Epithelial cell of esophagus (primary cell): ENCODE measurements at regions not wholly inside any gene's neighbourhood (a gene's known extent, or its start where the extent isn't known, plus 50 kb on each side); places are given as distances from the start of the nearest gene placed in this dataset.

Source experiments
- DNase-seq: peaks from one replicate; pipeline ENCODE4 v3.0.0; 2010; ENCODE audit warnings: low read depth
- H3K4me3 ChIP-seq: 2 replicates; pipeline ENCODE4 v1.5.1; 2011; ENCODE audit warnings: mild to moderate bottlenecking, low read length, control low read depth
- TF ChIP-seq, protein P1 (sequence below): IDR thresholded peaks from 2 replicates; pipeline ENCODE4 v1.5.1; 2011; ENCODE audit warnings: low read depth, mild to moderate bottlenecking, low read length, control low read depth, inconsistent platforms; ENCODE audit not compliant: insufficient read depth; ENCODE audit errors: missing control alignments

DNA sequence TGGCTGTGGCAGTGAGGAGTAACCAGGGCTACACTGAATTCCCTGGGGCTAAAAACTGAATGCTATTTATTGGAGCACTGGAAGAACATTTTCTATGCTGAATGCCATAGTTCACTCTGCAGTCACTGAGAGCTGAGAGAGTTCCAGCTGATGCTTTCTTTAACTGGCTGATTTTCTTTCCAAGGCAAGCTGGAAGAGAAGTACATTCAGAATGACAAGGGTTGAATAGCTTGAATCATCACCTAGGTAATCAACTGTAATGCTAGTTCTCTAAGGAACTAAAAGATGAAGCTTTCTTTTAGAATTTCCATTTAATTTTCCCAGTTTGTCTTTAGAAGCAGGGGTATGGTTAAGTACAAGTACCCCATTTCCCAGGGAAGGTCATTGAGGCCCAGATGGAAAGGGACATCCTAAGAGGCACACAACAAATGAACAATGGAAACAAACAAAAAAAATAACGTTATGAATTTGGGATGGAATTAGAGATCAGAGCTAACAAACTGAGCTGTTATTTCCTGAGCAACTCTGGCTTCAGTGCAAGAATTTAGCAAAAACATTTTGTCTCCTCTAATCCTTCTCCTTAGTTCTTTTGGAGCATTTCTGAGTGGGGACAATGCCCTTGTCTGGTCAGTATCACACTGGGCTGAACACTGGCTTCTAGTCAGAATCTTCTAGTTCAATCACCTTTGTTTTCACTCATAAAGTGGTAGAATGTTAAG, 132.8 kb upstream of the REG3A start:
- TF ChIP-seq, protein P1, sequence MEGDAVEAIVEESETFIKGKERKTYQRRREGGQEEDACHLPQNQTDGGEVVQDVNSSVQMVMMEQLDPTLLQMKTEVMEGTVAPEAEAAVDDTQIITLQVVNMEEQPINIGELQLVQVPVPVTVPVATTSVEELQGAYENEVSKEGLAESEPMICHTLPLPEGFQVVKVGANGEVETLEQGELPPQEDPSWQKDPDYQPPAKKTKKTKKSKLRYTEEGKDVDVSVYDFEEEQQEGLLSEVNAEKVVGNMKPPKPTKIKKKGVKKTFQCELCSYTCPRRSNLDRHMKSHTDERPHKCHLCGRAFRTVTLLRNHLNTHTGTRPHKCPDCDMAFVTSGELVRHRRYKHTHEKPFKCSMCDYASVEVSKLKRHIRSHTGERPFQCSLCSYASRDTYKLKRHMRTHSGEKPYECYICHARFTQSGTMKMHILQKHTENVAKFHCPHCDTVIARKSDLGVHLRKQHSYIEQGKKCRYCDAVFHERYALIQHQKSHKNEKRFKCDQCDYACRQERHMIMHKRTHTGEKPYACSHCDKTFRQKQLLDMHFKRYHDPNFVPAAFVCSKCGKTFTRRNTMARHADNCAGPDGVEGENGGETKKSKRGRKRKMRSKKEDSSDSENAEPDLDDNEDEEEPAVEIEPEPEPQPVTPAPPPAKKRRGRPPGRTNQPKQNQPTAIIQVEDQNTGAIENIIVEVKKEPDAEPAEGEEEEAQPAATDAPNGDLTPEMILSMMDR, result no peak
- DNase-seq, result no peak
- no peak overlapping the region for H3K4me3 ChIP-seq

DNA sequence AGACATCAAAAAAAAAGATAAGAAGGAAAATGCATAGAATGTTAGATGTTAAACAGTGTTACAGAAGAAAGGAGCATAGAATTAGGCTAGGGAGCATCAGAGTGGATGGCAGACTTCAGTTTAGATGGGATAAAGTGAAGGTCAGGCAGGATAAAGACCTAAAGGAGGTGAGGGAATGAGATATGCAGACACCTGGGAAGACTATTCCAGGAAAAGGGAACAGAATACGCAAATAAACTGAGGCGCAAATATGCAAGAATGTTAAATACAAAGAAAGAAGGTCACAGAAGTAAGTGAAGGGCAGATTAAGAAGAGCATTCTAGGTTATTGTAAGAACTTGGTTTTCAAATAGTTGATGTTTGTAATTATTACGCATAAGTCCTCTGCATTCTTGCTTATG, 116.3 kb upstream of the REG3A start:
- TF ChIP-seq, protein P1, result no peak

DNA sequence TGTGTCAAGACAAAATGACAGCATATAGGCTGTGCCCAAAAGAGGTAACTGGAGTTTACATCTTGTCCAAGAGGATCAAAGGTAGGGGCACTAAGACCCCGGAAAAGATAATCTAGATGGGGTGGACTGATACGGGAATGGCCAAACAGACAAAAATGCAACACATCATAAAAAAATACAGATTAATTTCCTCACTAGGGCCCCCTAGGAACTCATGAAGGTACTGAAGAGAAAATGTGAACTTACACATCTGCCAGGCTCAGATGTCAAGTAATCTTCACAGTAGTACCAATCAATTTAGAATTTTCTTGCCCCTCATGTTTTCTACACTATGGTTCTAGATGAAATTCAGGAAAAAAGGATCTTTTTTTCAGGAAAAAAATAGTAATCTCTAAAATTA, 115.6 kb upstream of the REG3A start:
- TF ChIP-seq, protein P1, result no peak
- no peak overlapping the region for H3K4me3 ChIP-seq
- DNase-seq, result no peak

More for the DNA sequence above, 116.3 kb upstream of the REG3A start:
- no peak for DNase-seq
- no peak overlapping the region for H3K4me3 ChIP-seq

DNA sequence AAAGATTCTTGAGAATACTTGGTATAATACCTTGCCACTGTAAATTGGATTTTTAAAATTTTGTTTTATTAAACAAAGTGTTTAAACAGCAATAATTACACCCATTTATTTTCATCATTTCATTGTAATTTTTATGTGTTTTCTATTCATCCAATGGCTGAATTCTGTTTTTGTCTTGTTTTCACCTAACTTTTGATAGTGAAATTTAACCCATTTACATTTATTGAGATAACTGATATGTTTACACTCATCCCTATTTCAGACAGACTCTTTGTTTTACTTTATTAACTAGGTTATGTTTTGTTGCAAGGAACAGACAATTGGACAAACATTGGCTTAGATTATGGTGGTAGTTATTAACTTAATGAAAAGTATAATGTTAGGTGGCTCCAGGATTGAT, 113.1 kb upstream of the REG3A start:
- TF ChIP-seq, protein P1, result no peak
- no peak overlapping the region for H3K4me3 ChIP-seq
- DNase-seq, result no peak

DNA sequence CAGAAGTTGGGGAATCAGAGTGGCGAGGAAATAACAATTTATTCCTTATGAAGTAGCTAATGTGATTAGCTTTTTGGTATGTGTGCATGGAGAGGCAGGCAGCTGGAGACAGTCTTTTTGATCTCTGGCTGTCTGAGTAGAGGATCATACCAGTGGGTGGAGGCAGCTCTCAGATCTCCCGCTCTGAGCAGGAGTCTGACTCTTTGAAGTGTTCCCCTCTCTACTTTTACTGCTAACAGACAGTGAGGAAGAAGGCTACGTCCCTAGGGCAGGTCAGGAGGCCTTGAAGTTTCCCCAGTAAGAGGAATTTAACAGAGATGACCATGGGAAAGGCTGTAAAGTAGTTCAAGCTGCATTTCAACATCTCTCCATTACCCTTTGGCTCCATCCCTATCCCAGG, 111.9 kb upstream of the REG3A start:
- DNase-seq, result no peak
- TF ChIP-seq, protein P1, result no peak

DNA sequence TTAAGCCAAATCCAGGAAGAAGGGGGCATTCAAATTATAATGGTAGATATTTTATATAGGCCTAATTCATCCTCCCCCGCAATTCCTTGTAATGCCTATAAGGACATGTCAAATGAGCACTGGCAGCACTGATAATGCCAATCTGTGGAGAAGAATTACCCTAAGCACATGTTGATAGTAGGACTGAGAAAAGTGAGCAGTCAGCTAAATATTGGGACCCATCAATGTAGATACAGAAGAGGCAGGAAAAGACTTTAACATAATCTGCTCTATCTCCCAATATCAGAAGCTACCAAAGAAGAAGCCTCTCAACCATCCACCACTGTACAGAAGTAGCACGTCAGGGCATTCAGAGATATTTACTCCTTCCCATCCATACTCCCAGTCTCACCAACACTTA, 101.3 kb upstream of the REG3A start:
- TF ChIP-seq, protein P1, result no peak
- DNase-seq, result no peak
- H3K4me3 ChIP-seq, result no peak overlapping the region

More for the DNA sequence above, 111.9 kb upstream of the REG3A start:
- H3K4me3 ChIP-seq, result no peak overlapping the region

DNA sequence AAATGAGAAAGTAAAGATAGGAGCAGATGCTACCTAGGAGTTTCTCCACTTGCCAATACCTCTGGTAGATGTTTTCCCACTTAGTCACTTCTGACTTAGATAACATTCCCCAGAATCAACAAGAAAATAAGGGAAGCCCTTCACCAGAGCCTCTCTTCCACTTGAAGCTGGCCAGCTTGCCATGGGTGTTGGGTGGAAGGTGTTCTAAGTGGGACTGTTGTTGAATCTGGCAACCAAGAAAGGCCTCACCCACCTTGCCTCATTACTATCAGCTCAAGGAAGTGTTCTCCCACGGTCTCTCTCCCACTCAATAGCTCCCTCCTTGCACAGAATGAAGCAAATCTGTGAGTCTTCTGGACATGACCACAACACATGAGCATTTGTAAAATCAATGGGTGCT, 100.4 kb upstream of the REG3A start:
- TF ChIP-seq, protein P1, result no peak
- no peak overlapping the region for H3K4me3 ChIP-seq
- DNase-seq, result no peak
